ENCODE measurements at regions not wholly inside any gene's neighbourhood (a gene's known extent, or its start where the extent isn't known, plus 50 kb on each side); places are given as distances from the start of the nearest gene placed in this dataset.

- H3K9me3 ChIP-seq (ENCODE audit: low read length) = no peaks in the 10 kb centered on the region
- in situ Hi-C loops (cut with HindIII; ENCODE audit: extremely low pct_ligation_motif_present, low pct_unique_long_range_greater_than_20kb) = loop anchor here (10.0 kb wide), 1 partner anchor 940 kb away; no protein-coding TSS in a partner anchor
- no peaks in the 10 kb centered on the region for H3K4me1 ChIP-seq (ENCODE audit: insufficient read depth, low read length)
- no peaks in the 10 kb centered on the region for H3K27me3 ChIP-seq (ENCODE audit: control insufficient read depth in 1 of 2, insufficient read depth in 2 of 2, low read length in 2 of 2)
- CTCF ChIA-PET (ENCODE audit: low intra/inter-chr PET ratio, low total read pairs) = interaction anchor here (0.8 to 2.5 kb wide), 3 partner anchors 941 to 1098 kb away, joined by 3 to 15 read pairs (median 9); no protein-coding TSS in a partner anchor
- no TSS peak for BruUV-seq (replicated peaks)
- H2AFZ ChIP-seq (ENCODE audit: low read length) = no peak overlapping the region
- H3K4me2 ChIP-seq (ENCODE audit: low read depth, low read length) = no peak overlapping the region
- no peaks in the 10 kb centered on the region for H3K79me2 ChIP-seq (ENCODE audit: insufficient read depth, low read length)
- no peak for FAIRE-seq
- 9% methylated on average over 3 of the region's 3 CpGs for WGBS (ENCODE audit: low lambda C conversion rate)
- no peak overlapping the region for H3K4me3 ChIP-seq (replicated peaks in 1 of 3; ENCODE audit: insufficient read depth in 1 of 3, low read depth in 2 of 3, low read length in 3 of 3)
- no peak overlapping the region for H3K27ac ChIP-seq (ENCODE audit: extremely low read length, insufficient read depth, low read length)
- TF ChIP-seq CEBPB (IDR thresholded peaks at IDR 0.05; ENCODE audit: borderline replicate concordance, low read depth, low read length) = peak; percentile 51; the same call in 1 of the 2 replicates
- TF ChIP-seq ZNF281 (CRISPR knock-in tag; IDR thresholded peaks at IDR 0.05; ENCODE audit: borderline replicate concordance) = no peak
- intact Hi-C loops (cut with micrococcal nuclease; ENCODE audit: unreplicated experiment) = loop anchor here (10.0 kb wide), 1 partner anchor 130 kb away; no protein-coding TSS in a partner anchor
- H3K36me3 ChIP-seq (replicated peaks in 1 of 2; ENCODE audit: control insufficient read depth in 1 of 2, insufficient read depth in 2 of 2, low read length in 2 of 2) = no peaks in the 10 kb centered on the region
- DNase-seq (ENCODE audit: low spot score) = no peak
- no peaks in the 10 kb centered on the region for H4K20me1 ChIP-seq (ENCODE audit: insufficient read depth, low read length)
- no peak for ATAC-seq
- POLR2A ChIA-PET = no interaction called here
- H3K9ac ChIP-seq (ENCODE audit: insufficient read depth, low read depth, low read length) = no peak overlapping the region
Observed at GRCh38 chr4:120155287-120155686, 88.6 kb upstream of the MAD2L1 start.

GRCh38 chr4:120144634-120145033 is 78.0 kb upstream of the MAD2L1 start:
- ChIA-PET CTCF (ENCODE audit: low intra/inter-chr PET ratio, low total read pairs) (no interaction called here), POLR2A (no interaction called here)
- BruUV-seq (replicated peaks) = no TSS peak
- H3K27ac ChIP-seq (ENCODE audit: extremely low read length, insufficient read depth, low read length) = no peak overlapping the region
- no peaks in the 10 kb centered on the region for H3K79me2 ChIP-seq (ENCODE audit: insufficient read depth, low read length)
- no peaks in the 10 kb centered on the region for H3K4me1 ChIP-seq (ENCODE audit: insufficient read depth, low read length)
- no peaks in the 10 kb centered on the region for H3K27me3 ChIP-seq (ENCODE audit: control insufficient read depth in 1 of 2, insufficient read depth in 2 of 2, low read length in 2 of 2)
- WGBS (ENCODE audit: low lambda C conversion rate) = 33% methylated on average over 3 of the region's 3 CpGs
- no peaks in the 10 kb centered on the region for H3K36me3 ChIP-seq (replicated peaks in 1 of 2; ENCODE audit: control insufficient read depth in 1 of 2, insufficient read depth in 2 of 2, low read length in 2 of 2)
- FAIRE-seq (no peak), DNase-seq (ENCODE audit: low spot score) (no peak), ATAC-seq (no peak)
- in situ Hi-C loops (cut with HindIII; ENCODE audit: extremely low pct_ligation_motif_present, low pct_unique_long_range_greater_than_20kb) = no loop called here
- H3K4me2 ChIP-seq (ENCODE audit: low read depth, low read length) = no peak overlapping the region
- no peaks in the 10 kb centered on the region for H4K20me1 ChIP-seq (ENCODE audit: insufficient read depth, low read length)
- intact Hi-C loops (cut with micrococcal nuclease; ENCODE audit: unreplicated experiment) = no loop called here
- H3K9me3 ChIP-seq (ENCODE audit: low read length) = no peaks in the 10 kb centered on the region
- H3K4me3 ChIP-seq (replicated peaks in 1 of 3; ENCODE audit: insufficient read depth in 1 of 3, low read depth in 2 of 3, low read length in 3 of 3) = no peak overlapping the region
- no peak overlapping the region for H3K9ac ChIP-seq (ENCODE audit: insufficient read depth, low read depth, low read length)
- no peak overlapping the region for H2AFZ ChIP-seq (ENCODE audit: low read length)
- TF ChIP-seq NFATC3 (CRISPR knock-in tag; IDR thresholded peaks at IDR 0.05) (no peak), ZNF883 (CRISPR knock-in tag; IDR thresholded peaks at IDR 0.05; ENCODE audit: not compliant biosample characterization) (no peak), GATAD1 (CRISPR knock-in tag; IDR thresholded peaks at IDR 0.05) (no peak), PRDM15 (CRISPR knock-in tag; IDR thresholded peaks at IDR 0.05) (no peak), MXD3 (CRISPR knock-in tag; IDR thresholded peaks at IDR 0.05) (no peak), MED8 (CRISPR knock-in tag; IDR thresholded peaks at IDR 0.05; ENCODE audit: insufficient replicate concordance) (no peak), MLX (CRISPR knock-in tag; IDR thresholded peaks at IDR 0.05) (no peak), HOXA7 (CRISPR knock-in tag; IDR thresholded peaks at IDR 0.05) (no peak)

All from HepG2 (cell line).